SK-N-MC (cell line): ENCODE measurements at regions not wholly inside any gene's neighbourhood (a gene's known extent, or its start where the extent isn't known, plus 50 kb on each side); places are given as distances from the start of the nearest gene placed in this dataset.

Source experiments
- EZH2 ChIP-seq: fragments of 200-600 bp; sonication (generic); IDR thresholded peaks from one replicate; pipeline ENCODE4 v1.6.1; 2017; ENCODE audit warnings: antibody characterized with exemption
- POLR2AphosphoS5 ChIP-seq: IDR thresholded peaks from 2 replicates; pipeline ENCODE4 v1.6.1; 2012; ENCODE audit warnings: mild to moderate bottlenecking, low read depth, low read length, borderline replicate concordance

DNA sequence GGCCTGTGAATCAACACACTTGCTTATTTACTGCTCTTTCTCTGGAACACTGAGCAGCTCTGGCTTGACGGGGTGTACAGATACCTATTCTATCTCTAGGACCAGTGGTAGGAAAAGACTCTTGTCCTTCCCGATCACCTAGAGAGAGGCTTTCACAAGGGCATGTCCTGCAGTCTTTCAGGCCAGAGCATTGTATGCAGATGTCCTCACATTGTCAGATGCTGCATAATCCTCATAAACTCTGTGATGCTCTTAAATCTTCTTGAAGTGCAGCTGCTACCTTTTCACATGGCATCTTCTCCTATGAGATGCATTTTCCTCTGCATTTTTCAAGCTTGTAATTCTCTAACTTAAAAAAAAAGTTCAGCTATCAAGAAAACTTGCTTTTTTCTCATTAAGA, 369.4 kb downstream of the OLFM4 start:
- TF ChIP-seq EZH2 (no peak), POLR2AphosphoS5 (no peak)
